A549 (cell line): ENCODE measurements at regions not wholly inside any gene's neighbourhood (a gene's known extent, or its start where the extent isn't known, plus 50 kb on each side); places are given as distances from the start of the nearest gene placed in this dataset.

Source experiments
- ATAC-seq, 2 experiments: fragments of 200-7000 bp in 1 of 2; fragments of >200 bp in 1 of 2; cut with Nextera tagmentation in 1 of 2; cut with Tn5 transposase in 1 of 2; 3 replicates each; pipeline versions ENCODE4 v1.8.0 to v1.9.1; 2018 to 2020; ENCODE audit warnings: mild to moderate bottlenecking in 1 of 2, moderate library complexity in 1 of 2
- CTCF ChIA-PET: fragments of 300-600 bp; sonication (Branson Sonifier 250); formaldehyde crosslinking; extraction: SDS; loops from one replicate; lab custom pipeline; 2021; ENCODE audit warnings: antibody characterized with exemption, inconsistent platforms; lab: Yijun Ruan, JAX
- POLR2A ChIA-PET: fragments of 350-600 bp; formaldehyde crosslinking; extraction: SDS; loops from one replicate; lab custom pipeline; 2021; ENCODE audit warnings: antibody characterized with exemption, inconsistent platforms; lab: Yijun Ruan, JAX
- DNase-seq, 2 experiments: peaks; one replicate each; pipeline versions ENCODE4 v3.0.0 to v3.0.0-alpha.2; 2011 to 2016; ENCODE audit warnings: low read depth in 1 of 2, low spot score in 1 of 2
- FAIRE-seq: peaks from 2 replicates; lab custom pipeline; 2011; peaks lifted over from hg19 to GRCh38; lab: Jason Lieb, UNC
- H3K27ac ChIP-seq, 2 experiments: fragments of >200 bp; sonication (Bioruptor Twin); formaldehyde crosslinking; 3 replicates each; pipeline ENCODE4 v1.5.1; 2016 to 2017
- H3K4me1 ChIP-seq: fragments of >200 bp; sonication (Bioruptor Twin); formaldehyde crosslinking; 3 replicates; pipeline ENCODE4 v1.6.1; 2016
- H3K4me2 ChIP-seq: fragments of >200 bp; sonication (Bioruptor Twin); formaldehyde crosslinking; 3 replicates; pipeline ENCODE4 v1.6.1; 2016
- H3K4me3 ChIP-seq: fragments of >200 bp; sonication (Bioruptor Twin); formaldehyde crosslinking; 3 replicates; pipeline ENCODE4 v1.5.1; 2016
- H3K9me3 ChIP-seq: fragments of >200 bp; sonication (Bioruptor Twin); formaldehyde crosslinking; 3 replicates; pipeline ENCODE4 v1.6.1; 2016
- BHLHE40 ChIP-seq: IDR thresholded peaks from 2 replicates; pipeline ENCODE4 v1.6.1; 2012; ENCODE audit warnings: low read depth, low read length, inconsistent platforms
- CHD2 ChIP-seq: fragments of 150-350 bp; IDR thresholded peaks from 2 replicates; pipeline ENCODE4 v1.6.1; 2014; ENCODE audit warnings: low read length; ENCODE audit not compliant: partially characterized antibody
- EHF ChIP-seq: fragments of 250-450 bp; sonication (Bioruptor Pico); IDR thresholded peaks from 2 replicates; pipeline ENCODE4 v1.5.0; 2020; ENCODE audit warnings: mild to moderate bottlenecking
- EHMT2 ChIP-seq: fragments of 200-600 bp; sonication (generic); IDR thresholded peaks from 2 replicates; pipeline ENCODE4 v1.6.1; 2016; ENCODE audit warnings: antibody characterized with exemption, low read depth, mild to moderate bottlenecking, moderate library complexity
- FOSL2 ChIP-seq, 2 experiments: fragments of 450-650 bp in 1 of 2; fragments of >200 bp in 1 of 2; sonication (Bioruptor Twin) in 1 of 2; formaldehyde crosslinking; IDR thresholded peaks; 2 replicates each; pipeline versions ENCODE4 v1.5.0 to v1.6.1; 2016 to 2020; ENCODE audit warnings: mild to moderate bottlenecking in 1 of 2, moderate library complexity in 1 of 2
- HOXA7 ChIP-seq: fragments of 250-450 bp; sonication (Bioruptor Pico); IDR thresholded peaks from 2 replicates; pipeline ENCODE4 v1.5.0; 2020; ENCODE audit warnings: mild to moderate bottlenecking, moderate library complexity
- HOXB13 ChIP-seq: fragments of 250-450 bp; sonication (Bioruptor Pico); IDR thresholded peaks from 2 replicates; pipeline ENCODE4 v1.5.0; 2020; ENCODE audit warnings: low read depth, mild to moderate bottlenecking, moderate library complexity
- JUN ChIP-seq, 2 experiments: fragments of >200 bp; sonication (Bioruptor Twin); formaldehyde crosslinking; IDR thresholded peaks; 2 replicates in 1 of 2; 3 replicates in 1 of 2; pipeline ENCODE4 v1.6.1; 2016 to 2017
- KDM1A ChIP-seq: fragments of 200-600 bp; sonication (generic); IDR thresholded peaks from 2 replicates; pipeline ENCODE4 v1.6.1; 2016; ENCODE audit warnings: low read depth, mild to moderate bottlenecking
- MAFK ChIP-seq: fragments of 450-650 bp; IDR thresholded peaks from 2 replicates; pipeline ENCODE4 v1.6.1; 2014; ENCODE audit not compliant: partially characterized antibody
- MAZ ChIP-seq: fragments of 150-350 bp; IDR thresholded peaks from 2 replicates; pipeline ENCODE4 v1.6.1; 2014; ENCODE audit warnings: antibody characterized with exemption, low read depth, low read length, borderline replicate concordance
- NFE2L2 ChIP-seq: fragments of 150-350 bp; conservative IDR thresholded peaks from 2 replicates; pipeline ENCODE4 v1.6.1; 2014; ENCODE audit warnings: low read length
- NR3C1 ChIP-seq: fragments of >200 bp; sonication (Bioruptor Twin); formaldehyde crosslinking; IDR thresholded peaks from 3 replicates; pipeline ENCODE4 v1.6.1; 2017
- POLR2A ChIP-seq: IDR thresholded peaks from 2 replicates; pipeline ENCODE4 v1.6.1; 2012; ENCODE audit warnings: mild to moderate bottlenecking, low read length
- RNF2 ChIP-seq: fragments of 200-600 bp; sonication (generic); IDR thresholded peaks from 2 replicates; pipeline ENCODE4 v1.6.1; 2016; ENCODE audit warnings: low read depth, mild to moderate bottlenecking, antibody characterized with exemption, moderate library complexity, borderline replicate concordance
- SMC3 ChIP-seq: fragments of >200 bp; sonication (Bioruptor Twin); formaldehyde crosslinking; IDR thresholded peaks from 3 replicates; pipeline ENCODE4 v1.6.1; 2018; ENCODE audit warnings: inconsistent platforms
- SREBF2 ChIP-seq: fragments of 450-650 bp; IDR thresholded peaks from 2 replicates; pipeline ENCODE4 v1.6.1; 2014; ENCODE audit warnings: mild to moderate bottlenecking, moderate library complexity
- ZNF302 ChIP-seq: fragments of 250-450 bp; sonication (Bioruptor Pico); IDR thresholded peaks from 2 replicates; pipeline ENCODE4 v1.9.0; 2021; ENCODE audit warnings: inconsistent platforms, mild to moderate bottlenecking, moderate library complexity
- ZSCAN20 ChIP-seq: fragments of 250-450 bp; sonication (Bioruptor Pico); IDR thresholded peaks from 2 replicates; pipeline ENCODE4 v1.8.0; 2022; ENCODE audit warnings: mild to moderate bottlenecking, moderate library complexity
- WGBS: methylation state at CpG from one replicate; pipeline ENCODE4 v1.1.6; 2017; ENCODE audit errors: missing lambda C conversion rate; 5-methylcytosine and 5-hydroxymethylcytosine counted together
- TF ChIP-seq, protein P1 (sequence below): fragments of >200 bp; sonication (Bioruptor Twin); formaldehyde crosslinking; IDR thresholded peaks from 3 replicates; pipeline ENCODE4 v1.6.1; 2016
- TF ChIP-seq, protein P2 (sequence below): fragments of 250-450 bp; sonication (Bioruptor Pico); IDR thresholded peaks from 2 replicates; pipeline ENCODE4 v1.5.0; 2021; ENCODE audit warnings: mild to moderate bottlenecking, moderate library complexity, borderline replicate concordance
- TF ChIP-seq, protein P3 (sequence below): fragments of >200 bp; sonication (Bioruptor Twin); formaldehyde crosslinking; IDR thresholded peaks from 2 replicates; pipeline ENCODE4 v1.6.1; 2016
- TF ChIP-seq, protein P4 (sequence below): fragments of 200-600 bp; sonication (generic); IDR thresholded peaks from 2 replicates; pipeline ENCODE4 v1.6.1; 2016; ENCODE audit warnings: antibody characterized with exemption, mild to moderate bottlenecking, moderate library complexity

DNA sequence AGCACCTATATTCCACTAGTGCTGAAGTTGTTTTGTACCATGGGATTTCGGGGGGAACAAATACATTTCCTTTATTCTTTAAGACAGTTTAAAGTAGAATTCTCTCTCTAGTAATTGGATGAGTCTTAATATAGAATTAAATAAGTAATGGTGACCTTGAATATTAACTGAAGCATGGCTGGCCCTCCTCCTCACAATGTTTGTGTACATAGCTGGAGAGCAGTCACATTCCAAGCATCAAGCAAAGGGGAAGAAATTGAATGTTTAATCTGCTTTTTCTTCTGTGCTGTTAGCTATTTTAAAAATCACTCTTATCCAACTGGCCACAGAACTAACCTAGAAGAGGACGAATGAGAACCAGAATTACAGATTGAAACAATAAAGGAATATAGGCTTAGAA, 906.9 kb downstream of the CCSER2 start:
- Histone ChIP-seq H3K4me1 (no peaks in the 10 kb centered on the region), H3K27ac (no peak overlapping the region), H3K4me3 (no peak overlapping the region), H3K4me2 (no peak overlapping the region), H3K9me3 (no peaks in the 10 kb centered on the region)
- 1% methylated on average over 2 of the region's 2 CpGs for WGBS
- TF ChIP-seq SMC3 (no peak), ZSCAN20 (no peak), SREBF2 (no peak), BHLHE40 (no peak), KDM1A (no peak), POLR2A (no peak), CHD2 (no peak), NFE2L2 (no peak)
- TF ChIP-seq, protein P1, sequence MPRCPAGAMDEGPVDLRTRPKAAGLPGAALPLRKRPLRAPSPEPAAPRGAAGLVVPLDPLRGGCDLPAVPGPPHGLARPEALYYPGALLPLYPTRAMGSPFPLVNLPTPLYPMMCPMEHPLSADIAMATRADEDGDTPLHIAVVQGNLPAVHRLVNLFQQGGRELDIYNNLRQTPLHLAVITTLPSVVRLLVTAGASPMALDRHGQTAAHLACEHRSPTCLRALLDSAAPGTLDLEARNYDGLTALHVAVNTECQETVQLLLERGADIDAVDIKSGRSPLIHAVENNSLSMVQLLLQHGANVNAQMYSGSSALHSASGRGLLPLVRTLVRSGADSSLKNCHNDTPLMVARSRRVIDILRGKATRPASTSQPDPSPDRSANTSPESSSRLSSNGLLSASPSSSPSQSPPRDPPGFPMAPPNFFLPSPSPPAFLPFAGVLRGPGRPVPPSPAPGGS, result no peak
- no peak for DNase-seq
- ChIA-PET CTCF (interaction anchor here (0.7 kb wide), 1 partner anchor 31 kb away, joined by 3 read pairs; no protein-coding TSS in a partner anchor), POLR2A (no interaction called here)
- no peak for FAIRE-seq
- no peak for ATAC-seq

DNA sequence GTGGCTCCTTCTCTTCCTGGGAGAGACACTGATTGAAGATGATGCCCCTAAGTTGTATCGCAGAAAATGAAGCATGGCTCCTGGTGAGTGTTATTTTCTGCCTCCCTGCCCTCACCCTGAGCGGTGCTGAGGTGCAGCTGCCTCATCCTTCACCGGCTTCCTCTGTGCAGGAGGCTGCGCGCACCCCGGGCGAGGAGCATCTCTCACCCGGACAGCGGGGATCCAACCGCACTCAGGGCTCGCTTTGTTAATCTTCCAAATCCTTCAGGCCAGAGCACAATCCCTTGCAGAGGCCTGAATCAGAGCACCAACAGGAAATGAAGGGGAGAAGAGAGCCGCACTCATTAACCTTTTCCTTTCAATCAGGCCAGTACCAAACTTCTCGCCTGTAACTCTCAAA, 910.3 kb downstream of the CCSER2 start:
- ATAC-seq (no peak), DNase-seq (no peak), FAIRE-seq (no peak)
- TF ChIP-seq NR3C1 (no peak), HOXA7 (CRISPR knock-in tag) (no peak), FOSL2 (IDR thresholded peaks at IDR 0.05) (no peak), FOSL2 (CRISPR knock-in tag; IDR thresholded peaks at IDR 0.05) (no peak), RNF2 (no peak), HOXB13 (CRISPR knock-in tag) (no peak), JUN (IDR thresholded peaks at IDR 0.05) (no peak), ZNF302 (CRISPR knock-in tag) (no peak), MAZ (no peak), EHF (no peak), EHMT2 (no peak)
- TF ChIP-seq, protein P2, sequence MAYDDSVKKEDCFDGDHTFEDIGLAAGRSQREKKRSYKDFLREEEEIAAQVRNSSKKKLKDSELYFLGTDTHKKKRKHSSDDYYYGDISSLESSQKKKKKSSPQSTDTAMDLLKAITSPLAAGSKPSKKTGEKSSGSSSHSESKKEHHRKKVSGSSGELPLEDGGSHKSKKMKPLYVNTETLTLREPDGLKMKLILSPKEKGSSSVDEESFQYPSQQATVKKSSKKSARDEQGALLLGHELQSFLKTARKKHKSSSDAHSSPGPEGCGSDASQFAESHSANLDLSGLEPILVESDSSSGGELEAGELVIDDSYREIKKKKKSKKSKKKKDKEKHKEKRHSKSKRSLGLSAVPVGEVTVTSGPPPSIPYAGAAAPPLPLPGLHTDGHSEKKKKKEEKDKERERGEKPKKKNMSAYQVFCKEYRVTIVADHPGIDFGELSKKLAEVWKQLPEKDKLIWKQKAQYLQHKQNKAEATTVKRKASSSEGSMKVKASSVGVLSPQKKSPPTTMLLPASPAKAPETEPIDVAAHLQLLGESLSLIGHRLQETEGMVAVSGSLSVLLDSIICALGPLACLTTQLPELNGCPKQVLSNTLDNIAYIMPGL (CRISPR knock-in tag), result no peak
- TF ChIP-seq, protein P3, sequence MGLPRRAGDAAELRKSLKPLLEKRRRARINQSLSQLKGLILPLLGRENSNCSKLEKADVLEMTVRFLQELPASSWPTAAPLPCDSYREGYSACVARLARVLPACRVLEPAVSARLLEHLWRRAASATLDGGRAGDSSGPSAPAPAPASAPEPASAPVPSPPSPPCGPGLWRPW, result no peak
- H3K4me1 ChIP-seq, result no peaks in the 10 kb centered on the region
- CTCF ChIA-PET, result no interaction called here
- POLR2A ChIA-PET, result no interaction called here
- no peak overlapping the region for H3K27ac ChIP-seq
- WGBS, result 65% methylated on average over 13 of the region's 13 CpGs
- H3K4me2 ChIP-seq, result no peak overlapping the region
- no peaks in the 10 kb centered on the region for H3K9me3 ChIP-seq
- no peak overlapping the region for H3K4me3 ChIP-seq

DNA sequence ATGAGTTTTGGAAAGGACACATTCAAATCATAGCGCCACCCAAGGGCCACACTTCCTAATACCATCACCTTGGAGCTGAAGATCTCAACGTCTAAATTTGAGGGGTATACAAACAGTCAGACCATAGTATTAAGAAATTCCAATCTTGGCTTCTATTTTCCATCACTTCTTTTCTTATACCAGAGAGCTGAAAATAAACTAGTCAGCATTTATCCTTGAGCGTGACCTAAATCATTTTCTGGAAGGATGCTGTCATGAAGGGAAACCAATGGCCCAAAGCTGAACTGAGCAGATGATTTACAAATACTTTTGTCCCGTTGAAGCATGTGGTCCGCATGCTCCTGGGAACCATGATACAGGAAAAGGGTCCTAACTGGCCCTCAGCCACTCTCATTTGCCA, 921.9 kb downstream of the CCSER2 start:
- CTCF ChIA-PET, result no interaction called here
- no peak for DNase-seq
- POLR2A ChIA-PET, result no interaction called here
- Histone ChIP-seq H3K4me2 (no peak overlapping the region), H3K27ac (no peak overlapping the region), H3K4me1 (no peaks in the 10 kb centered on the region), H3K4me3 (no peak overlapping the region), H3K9me3 (no peaks in the 10 kb centered on the region)
- TF ChIP-seq ZSCAN20, result no peak
- TF ChIP-seq, protein P4, sequence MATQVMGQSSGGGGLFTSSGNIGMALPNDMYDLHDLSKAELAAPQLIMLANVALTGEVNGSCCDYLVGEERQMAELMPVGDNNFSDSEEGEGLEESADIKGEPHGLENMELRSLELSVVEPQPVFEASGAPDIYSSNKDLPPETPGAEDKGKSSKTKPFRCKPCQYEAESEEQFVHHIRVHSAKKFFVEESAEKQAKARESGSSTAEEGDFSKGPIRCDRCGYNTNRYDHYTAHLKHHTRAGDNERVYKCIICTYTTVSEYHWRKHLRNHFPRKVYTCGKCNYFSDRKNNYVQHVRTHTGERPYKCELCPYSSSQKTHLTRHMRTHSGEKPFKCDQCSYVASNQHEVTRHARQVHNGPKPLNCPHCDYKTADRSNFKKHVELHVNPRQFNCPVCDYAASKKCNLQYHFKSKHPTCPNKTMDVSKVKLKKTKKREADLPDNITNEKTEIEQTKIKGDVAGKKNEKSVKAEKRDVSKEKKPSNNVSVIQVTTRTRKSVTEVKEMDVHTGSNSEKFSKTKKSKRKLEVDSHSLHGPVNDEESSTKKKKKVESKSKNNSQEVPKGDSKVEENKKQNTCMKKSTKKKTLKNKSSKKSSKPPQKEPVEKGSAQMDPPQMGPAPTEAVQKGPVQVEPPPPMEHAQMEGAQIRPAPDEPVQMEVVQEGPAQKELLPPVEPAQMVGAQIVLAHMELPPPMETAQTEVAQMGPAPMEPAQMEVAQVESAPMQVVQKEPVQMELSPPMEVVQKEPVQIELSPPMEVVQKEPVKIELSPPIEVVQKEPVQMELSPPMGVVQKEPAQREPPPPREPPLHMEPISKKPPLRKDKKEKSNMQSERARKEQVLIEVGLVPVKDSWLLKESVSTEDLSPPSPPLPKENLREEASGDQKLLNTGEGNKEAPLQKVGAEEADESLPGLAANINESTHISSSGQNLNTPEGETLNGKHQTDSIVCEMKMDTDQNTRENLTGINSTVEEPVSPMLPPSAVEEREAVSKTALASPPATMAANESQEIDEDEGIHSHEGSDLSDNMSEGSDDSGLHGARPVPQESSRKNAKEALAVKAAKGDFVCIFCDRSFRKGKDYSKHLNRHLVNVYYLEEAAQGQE, result no peak
- TF ChIP-seq MAFK, result peak; percentile 66
- WGBS, result 8% methylated on average over 5 of the region's 5 CpGs
- FAIRE-seq, result no peak
- no peak for ATAC-seq
